GM12878 (cell line): ENCODE measurements at regions not wholly inside any gene's neighbourhood (a gene's known extent, or its start where the extent isn't known, plus 50 kb on each side); places are given as distances from the start of the nearest gene placed in this dataset.

Experiments used
- ATAC-seq: fragments of 200-7000 bp; cut with Tn5 transposase; 3 replicates; pipeline ENCODE4 v1.9.1; 2020; ENCODE audit warnings: mild to moderate bottlenecking, moderate library complexity
- BruUV-seq: library from RNA; stranded (reverse); fragments of 400-500 nt; replicated peaks from 2 replicates; lab custom pipeline; 2021; lab: Mats Ljungman, UMichigan
- CTCF ChIA-PET: fragments of 300-600 bp; sonication (Branson Sonifier 250); formaldehyde crosslinking; extraction: SDS; loops from one replicate; lab custom pipeline; 2021; ENCODE audit warnings: inconsistent platforms; lab: Yijun Ruan, JAX
- POLR2A ChIA-PET: fragments of 350-600 bp; formaldehyde crosslinking; extraction: SDS; loops from one replicate; lab custom pipeline; 2021; ENCODE audit warnings: inconsistent platforms; lab: Charles Lee
- RAD21 ChIA-PET: fragments of 300-600 bp; sonication (Branson Sonifier 250); formaldehyde crosslinking; loops from one replicate; lab custom pipeline; 2023; ENCODE audit warnings: antibody characterized with exemption; ENCODE audit not compliant: unreplicated experiment; lab: Charles Lee
- SMC1A ChIA-PET: fragments of 300-600 bp; sonication (Branson Sonifier 250); formaldehyde crosslinking; loops from one replicate; lab custom pipeline; 2023; ENCODE audit not compliant: unreplicated experiment, uncharacterized antibody; lab: Charles Lee
- DNase-seq: peaks from one replicate; pipeline ENCODE4 v3.0.0-alpha.2; 2011; ENCODE audit warnings: low read depth, low spot score
- FAIRE-seq: peaks from 3 replicates; lab custom pipeline; 2011; peaks lifted over from hg19 to GRCh38; lab: Jason Lieb, UNC
- H2AFZ ChIP-seq: 2 replicates; pipeline ENCODE4 v1.6.0; 2011; ENCODE audit warnings: low read depth, low read length, control low read depth; ENCODE audit not compliant: control insufficient read depth
- H3K27ac ChIP-seq: 2 replicates; pipeline ENCODE4 v1.5.1; 2011; ENCODE audit warnings: control low read depth; ENCODE audit not compliant: control insufficient read depth, insufficient read depth
- H3K27me3 ChIP-seq, 2 experiments: replicated peaks in 1 of 2; 2 replicates each; pipeline versions ENCODE4 v1.6.0 to v1.6.1; 2011; ENCODE audit warnings: low read length in 1 of 2; ENCODE audit not compliant: control insufficient read depth in 2 of 2, insufficient read depth in 2 of 2
- H3K36me3 ChIP-seq, 2 experiments: 2 replicates each; pipeline ENCODE4 v1.5.1; 2011; ENCODE audit warnings: low read length in 1 of 2; ENCODE audit not compliant: control insufficient read depth in 2 of 2, insufficient read depth in 2 of 2
- H3K4me1 ChIP-seq: 2 replicates; pipeline ENCODE4 v1.6.1; 2011; ENCODE audit warnings: mild to moderate bottlenecking, low read length, moderate library complexity, mixed read lengths; ENCODE audit not compliant: control insufficient read depth, insufficient read depth
- H3K4me2 ChIP-seq: 2 replicates; pipeline ENCODE4 v1.6.0; 2011; ENCODE audit warnings: control low read depth; ENCODE audit not compliant: control insufficient read depth, insufficient read depth
- H3K4me3 ChIP-seq: fragments of 200-600 bp; sonication (generic); 2 replicates; pipeline ENCODE4 v1.5.1; 2016
- H3K79me2 ChIP-seq: 2 replicates; pipeline ENCODE4 v1.6.0; 2011; ENCODE audit warnings: low read length; ENCODE audit not compliant: control insufficient read depth, insufficient read depth
- H3K9ac ChIP-seq: 2 replicates; pipeline ENCODE4 v1.8.0; 2011; ENCODE audit warnings: low read length, control low read depth, mixed read lengths; ENCODE audit not compliant: control insufficient read depth, insufficient read depth
- H3K9me3 ChIP-seq: replicated peaks from 3 replicates; pipeline ENCODE4 v1.5.1; 2011; ENCODE audit warnings: mild to moderate bottlenecking, low read length; ENCODE audit not compliant: control insufficient read depth, insufficient read depth
- H4K20me1 ChIP-seq: 2 replicates; pipeline ENCODE4 v1.6.0; 2011; ENCODE audit not compliant: control insufficient read depth, insufficient read depth
- BMI1 ChIP-seq: fragments of 450-650 bp; IDR thresholded peaks from 2 replicates; pipeline ENCODE4 v1.6.1; 2016; ENCODE audit warnings: mild to moderate bottlenecking, moderate library complexity, borderline replicate concordance
- CHD1 ChIP-seq: IDR thresholded peaks from 2 replicates; pipeline ENCODE4 v1.6.1; 2012; ENCODE audit warnings: low read depth, low read length, improper control_type of control experiment
- CREM ChIP-seq: IDR thresholded peaks from 2 replicates; pipeline ENCODE4 v1.6.1; 2014; ENCODE audit warnings: antibody characterized with exemption, low read depth
- CTCF ChIP-seq, 3 experiments: IDR thresholded peaks in 2 of 3; conservative IDR thresholded peaks in 1 of 3; 2 replicates each; pipeline ENCODE4 v1.5.1; 2011; ENCODE audit warnings: low read depth in 3 of 3, low read length in 3 of 3, mild to moderate bottlenecking in 3 of 3, control low read depth in 2 of 3, moderate library complexity in 2 of 3, inconsistent platforms in 1 of 3, mixed read lengths in 1 of 3; ENCODE audit not compliant: control insufficient read depth in 2 of 3, insufficient read depth in 1 of 3; ENCODE audit errors: extremely low read depth in 1 of 3
- IKZF2 ChIP-seq, 2 experiments: fragments of 450-650 bp; IDR thresholded peaks; 2 replicates each; pipeline ENCODE4 v1.6.1; 2017; ENCODE audit warnings: mild to moderate bottlenecking in 2 of 2, moderate library complexity in 2 of 2
- LARP7 ChIP-seq: fragments of 450-650 bp; IDR thresholded peaks from 2 replicates; pipeline ENCODE4 v1.6.1; 2017; ENCODE audit warnings: mild to moderate bottlenecking
- NFYB ChIP-seq: IDR thresholded peaks from 2 replicates; pipeline ENCODE4 v1.6.1; 2011; ENCODE audit warnings: low read depth, mild to moderate bottlenecking, low read length, improper control_type of control experiment, moderate library complexity; ENCODE audit not compliant: insufficient read depth
- PAX8 ChIP-seq: fragments of 450-650 bp; IDR thresholded peaks from 2 replicates; pipeline ENCODE4 v1.6.1; 2017; ENCODE audit warnings: mild to moderate bottlenecking, moderate library complexity
- RAD21 ChIP-seq: IDR thresholded peaks from 2 replicates; pipeline ENCODE4 v1.6.1; 2011; ENCODE audit warnings: mild to moderate bottlenecking, low read depth, low read length, moderate library complexity; ENCODE audit not compliant: insufficient read depth
- SMAD5 ChIP-seq: IDR thresholded peaks from 2 replicates; pipeline ENCODE4 v1.6.1; 2016; ENCODE audit warnings: antibody characterized with exemption, low read depth
- TCF3 ChIP-seq: IDR thresholded peaks from 2 replicates; pipeline ENCODE4 v1.6.1; 2012; ENCODE audit warnings: low read depth, mild to moderate bottlenecking, low read length, borderline replicate concordance; ENCODE audit not compliant: insufficient read depth
- WRNIP1 ChIP-seq: IDR thresholded peaks from 2 replicates; pipeline ENCODE4 v1.6.1; 2011; ENCODE audit warnings: low read depth, low read length, improper control_type of control experiment, borderline replicate concordance
- ZNF384 ChIP-seq: IDR thresholded peaks from 2 replicates; pipeline ENCODE4 v1.6.1; 2012; ENCODE audit warnings: low read depth, mild to moderate bottlenecking, low read length, improper control_type of control experiment, borderline replicate concordance
- ZNF592 ChIP-seq: fragments of 450-650 bp; IDR thresholded peaks from 2 replicates; pipeline ENCODE4 v1.6.1; 2017; ENCODE audit warnings: mild to moderate bottlenecking, moderate library complexity
- ZNF622 ChIP-seq: fragments of 450-650 bp; IDR thresholded peaks from 2 replicates; pipeline ENCODE4 v1.6.1; 2017; ENCODE audit warnings: mild to moderate bottlenecking, inconsistent platforms
- WGBS: methylation state at CpG from one replicate; pipeline ENCODE4 v1.1.6; 2016; ENCODE audit warnings: low lambda C conversion rate; ENCODE audit not compliant: insufficient replicate concordance, insufficient coverage; ENCODE audit errors: missing lambda C conversion rate; 5-methylcytosine and 5-hydroxymethylcytosine counted together
- in situ Hi-C: fragments of 300-500 bp; cut with MboI; formaldehyde crosslinking; loops from 9 replicates; pipeline ENCODE4 v1.14.3; 2018; ENCODE audit warnings: mixed read lengths
- intact Hi-C: fragments of 100-400 bp; cut with micrococcal nuclease; formaldehyde crosslinking; loops from one replicate; pipeline ENCODE4 v1.14.2; 2022; ENCODE audit not compliant: unreplicated experiment
- TF ChIP-seq, protein P1 (sequence below): IDR thresholded peaks from 2 replicates; pipeline ENCODE4 v1.6.1; 2012; ENCODE audit warnings: low read depth, low read length, improper control_type of control experiment

DNA sequence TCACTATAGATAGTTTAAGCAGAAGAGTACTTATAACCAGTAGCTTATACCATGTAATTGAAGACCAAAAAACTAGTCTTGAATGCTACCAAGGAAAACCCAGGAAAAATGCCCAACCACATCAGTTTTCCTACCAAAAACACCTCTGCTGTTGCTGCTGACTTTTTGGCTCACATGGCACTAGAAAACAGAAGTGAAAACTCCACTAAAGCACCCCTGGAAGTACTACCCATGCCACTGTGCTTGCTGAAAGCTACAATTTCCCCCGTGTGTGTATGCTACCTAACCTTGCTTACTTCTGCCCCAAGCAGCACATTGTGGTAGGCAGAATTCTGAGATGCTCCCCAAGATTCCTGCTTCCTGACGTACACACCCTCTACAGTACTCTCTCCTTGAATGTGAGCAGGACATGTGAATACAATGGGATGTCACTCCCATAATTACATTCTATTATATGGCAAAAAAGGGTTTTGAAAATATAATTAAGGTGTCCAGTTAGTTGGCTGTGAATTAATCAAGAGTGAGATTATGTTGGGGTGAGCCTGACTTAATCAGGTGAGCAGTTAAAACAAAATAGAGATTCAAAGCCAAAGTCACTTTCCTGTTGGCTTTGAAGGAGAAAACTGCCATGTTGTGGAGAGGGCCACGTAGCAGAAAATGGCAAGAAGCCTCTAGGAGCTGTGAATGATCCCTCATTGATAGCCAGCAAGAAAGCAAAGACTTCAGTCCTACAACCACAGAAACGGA lies 209.8 kb upstream of the MARCKS start:
- no peak for DNase-seq
- POLR2A ChIA-PET: interaction anchor here (0.6 to 9.3 kb wide), 8 partner anchors 9 to 211 kb away, joined by 3 to 304 read pairs (median 8); no protein-coding TSS in a partner anchor
- TSS peak; percentile 53 for BruUV-seq
- no peak for TF ChIP-seq ZNF622
- no peak for TF ChIP-seq NFYB
- TF ChIP-seq CHD1: no peak
- no peak for TF ChIP-seq CREM
- TF ChIP-seq ZNF592: no peak
- no peak for TF ChIP-seq RAD21
- no peak for TF ChIP-seq LARP7
- TF ChIP-seq CTCF (IDR thresholded peaks at IDR 0.05 in 2 of 3, conservative IDR thresholded peaks at IDR 0.05 in 1 of 3; ENCODE audit: control insufficient read depth in 2 of 3, extremely low read depth in 1 of 3, insufficient read depth in 1 of 3, low read depth in 3 of 3, low read length in 3 of 3): no peak
- TF ChIP-seq, protein P1, sequence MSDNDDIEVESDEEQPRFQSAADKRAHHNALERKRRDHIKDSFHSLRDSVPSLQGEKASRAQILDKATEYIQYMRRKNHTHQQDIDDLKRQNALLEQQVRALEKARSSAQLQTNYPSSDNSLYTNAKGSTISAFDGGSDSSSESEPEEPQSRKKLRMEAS: no peak
- TF ChIP-seq SMAD5: no peak
- no peak for TF ChIP-seq WRNIP1
- no peak for TF ChIP-seq ZNF384
- TF ChIP-seq IKZF2 (IDR thresholded peaks at IDR 0.05): peak; percentile 89 to 92
- TF ChIP-seq PAX8: no peak
- TF ChIP-seq TCF3: no peak
- TF ChIP-seq BMI1: no peak

More for the DNA sequence above, 209.8 kb upstream of the MARCKS start:
- Histone ChIP-seq H3K4me1 (peaks cover 65% of the 10 kb centered on the region), H3K9ac (peak overlapping the region; percentile 48), H2AFZ (no peak overlapping the region; the same call in 1 of the 2 replicates), H3K36me3 (no peaks in the 10 kb centered on the region), H3K4me3 (peak overlapping the region; percentile 11; the same call in 1 of the 2 replicates), H3K79me2 (peaks cover 11% of the 10 kb centered on the region), H3K4me2 (peak overlapping the region; percentile 70), H3K27me3 (no peaks in the 10 kb centered on the region), H3K27ac (peak overlapping the region; percentile 86), H4K20me1 (no peaks in the 10 kb centered on the region), H3K9me3 (no peaks in the 10 kb centered on the region)
- in situ Hi-C loops: loop anchor here (25.0 kb wide), 2 partner anchors 1810 to 1910 kb away; no protein-coding TSS in a partner anchor
- CTCF ChIA-PET: interaction anchor here (0.5 to 9.3 kb wide), 12 partner anchors 8 to 232 kb away, joined by 3 to 146 read pairs (median 5); no protein-coding TSS in a partner anchor
- SMC1A ChIA-PET: interaction anchor here (1.0 to 10.5 kb wide), 13 partner anchors 16 to 341 kb away, joined by 3 to 489 read pairs (median 6); no protein-coding TSS in a partner anchor
- 9% methylated on average over 4 of the region's 4 CpGs for WGBS
- ATAC-seq (peak; percentile 50), FAIRE-seq (no peak)
- intact Hi-C loops: loop anchor here (2.0 to 10.0 kb wide), 4 partner anchors 15 to 317 kb away; no protein-coding TSS in a partner anchor
- RAD21 ChIA-PET: interaction anchor here (1.1 to 10.5 kb wide), 16 partner anchors 9 to 341 kb away, joined by 3 to 395 read pairs (median 8); no protein-coding TSS in a partner anchor
